ENCODE measurements at regions not wholly inside any gene's neighbourhood (a gene's known extent, or its start where the extent isn't known, plus 50 kb on each side); places are given as distances from the start of the nearest gene placed in this dataset.
"Not testable (repeated sequence)": the region's sequence is repeated elsewhere in the genome, so short reads cannot be mapped to it uniquely, and the experiment has no call there.

- no peak overlapping the region for H3K4me3 ChIP-seq (ENCODE audit: low read depth, low read length)
These were observed 174.6 kb upstream of the DDHD1 start for GRCh38 chr14:53327716-53328115.

GRCh38 chr14:53325176-53325806 lies 172.2 kb upstream of the DDHD1 start:
- no peak overlapping the region for H3K4me3 ChIP-seq (ENCODE audit: low read depth, low read length)

GRCh38 chr14:53316504-53316903 lies 163.4 kb upstream of the DDHD1 start:
- no peak overlapping the region for H3K4me3 ChIP-seq (ENCODE audit: low read depth, low read length)

GRCh38 chr14:53310412-53310811 lies 157.3 kb upstream of the DDHD1 start:
- no peak overlapping the region for H3K4me3 ChIP-seq (ENCODE audit: low read depth, low read length)

GRCh38 chr14:53306911-53307310 lies 153.8 kb upstream of the DDHD1 start:
- no peak overlapping the region for H3K4me3 ChIP-seq (ENCODE audit: low read depth, low read length)

GRCh38 chr14:53306267-53306721 lies 153.2 kb upstream of the DDHD1 start:
- no peak overlapping the region for H3K4me3 ChIP-seq (ENCODE audit: low read depth, low read length)

GRCh38 chr14:53304726-53305381 lies 151.7 kb upstream of the DDHD1 start:
- no peak overlapping the region for H3K4me3 ChIP-seq (ENCODE audit: low read depth, low read length)

- no peak overlapping the region for H3K4me3 ChIP-seq (ENCODE audit: low read depth, low read length)
These were observed 143.0 kb upstream of the DDHD1 start for GRCh38 chr14:53295985-53296582.

- no peak overlapping the region for H3K4me3 ChIP-seq (ENCODE audit: low read depth, low read length)
These were observed 142.2 kb upstream of the DDHD1 start for GRCh38 chr14:53295372-53295771.

GRCh38 chr14:53286301-53286700 lies 133.2 kb upstream of the DDHD1 start:
- H3K4me3 ChIP-seq (ENCODE audit: low read depth, low read length) = no peak overlapping the region

- H3K4me3 ChIP-seq (ENCODE audit: low read depth, low read length) = no peak overlapping the region
These were observed 132.7 kb upstream of the DDHD1 start for GRCh38 chr14:53285821-53286220.

GRCh38 chr14:53285064-53285463 lies 131.9 kb upstream of the DDHD1 start:
- H3K4me3 ChIP-seq (ENCODE audit: low read depth, low read length) = no peak overlapping the region

- H3K4me3 ChIP-seq (ENCODE audit: low read depth, low read length) = no peak overlapping the region
These were observed 125.7 kb upstream of the DDHD1 start for GRCh38 chr14:53278602-53279506.

- no peak overlapping the region for H3K4me3 ChIP-seq (ENCODE audit: low read depth, low read length)
These were observed 120.5 kb upstream of the DDHD1 start for GRCh38 chr14:53273671-53274072.

GRCh38 chr14:53265025-53265424 lies 111.9 kb upstream of the DDHD1 start:
- H3K4me3 ChIP-seq (ENCODE audit: low read depth, low read length) = no peak overlapping the region

- H3K4me3 ChIP-seq (ENCODE audit: low read depth, low read length) = no peak overlapping the region
These were observed 107.8 kb upstream of the DDHD1 start for GRCh38 chr14:53260928-53261327.

GRCh38 chr14:53260286-53260685 lies 107.2 kb upstream of the DDHD1 start:
- no peak overlapping the region for H3K4me3 ChIP-seq (ENCODE audit: low read depth, low read length)

GRCh38 chr14:53252141-53252540 lies 99.0 kb upstream of the DDHD1 start:
- no peak overlapping the region for H3K4me3 ChIP-seq (ENCODE audit: low read depth, low read length)

GRCh38 chr14:53249059-53249458 lies 95.9 kb upstream of the DDHD1 start:
- no peak overlapping the region for H3K4me3 ChIP-seq (ENCODE audit: low read depth, low read length)

GRCh38 chr14:53247596-53248370 lies 94.7 kb upstream of the DDHD1 start:
- no peak overlapping the region for H3K4me3 ChIP-seq (ENCODE audit: low read depth, low read length)

- not testable (repeated sequence) for H3K4me3 ChIP-seq (ENCODE audit: low read depth, low read length)
These were observed 89.8 kb upstream of the DDHD1 start for GRCh38 chr14:53242898-53243297.

Data from iPS-11a (cell line).